ENCODE measurements at regions not wholly inside any gene's neighbourhood (a gene's known extent, or its start where the extent isn't known, plus 50 kb on each side); places are given as distances from the start of the nearest gene placed in this dataset.

DNA sequence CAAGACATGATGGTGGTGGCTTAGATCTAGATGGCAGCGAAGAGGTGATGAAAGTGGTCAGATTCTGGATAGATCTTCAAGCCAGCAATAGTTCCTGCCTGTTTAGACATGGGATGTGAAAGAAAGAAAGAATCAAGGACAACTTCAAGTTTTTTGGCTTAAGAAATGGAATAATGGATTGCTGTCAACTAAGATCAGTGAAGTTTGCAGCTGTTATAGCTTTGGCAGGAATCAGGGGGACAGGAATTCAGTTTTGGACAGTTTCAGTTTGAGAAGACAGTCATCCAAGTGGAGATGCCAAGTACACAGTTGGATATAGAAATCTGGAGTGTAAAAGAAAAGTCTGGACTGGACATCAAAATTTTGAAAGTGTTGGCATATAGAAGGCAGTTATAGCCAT, 283.7 kb upstream of the PKDCC start:
- Histone ChIP-seq H3K27me3 (ENCODE audit: insufficient read depth, low read depth, severe bottlenecking) (no peaks in the 10 kb centered on the region), H3K4me3 (ENCODE audit: low read depth, low read length) (no peak overlapping the region), H3K36me3 (no peaks in the 10 kb centered on the region), H3K9me3 (ENCODE audit: severe bottlenecking) (no peaks in the 10 kb centered on the region), H3K27ac (no peak overlapping the region)
- no peak for DNase-seq
- TF ChIP-seq, protein P1, sequence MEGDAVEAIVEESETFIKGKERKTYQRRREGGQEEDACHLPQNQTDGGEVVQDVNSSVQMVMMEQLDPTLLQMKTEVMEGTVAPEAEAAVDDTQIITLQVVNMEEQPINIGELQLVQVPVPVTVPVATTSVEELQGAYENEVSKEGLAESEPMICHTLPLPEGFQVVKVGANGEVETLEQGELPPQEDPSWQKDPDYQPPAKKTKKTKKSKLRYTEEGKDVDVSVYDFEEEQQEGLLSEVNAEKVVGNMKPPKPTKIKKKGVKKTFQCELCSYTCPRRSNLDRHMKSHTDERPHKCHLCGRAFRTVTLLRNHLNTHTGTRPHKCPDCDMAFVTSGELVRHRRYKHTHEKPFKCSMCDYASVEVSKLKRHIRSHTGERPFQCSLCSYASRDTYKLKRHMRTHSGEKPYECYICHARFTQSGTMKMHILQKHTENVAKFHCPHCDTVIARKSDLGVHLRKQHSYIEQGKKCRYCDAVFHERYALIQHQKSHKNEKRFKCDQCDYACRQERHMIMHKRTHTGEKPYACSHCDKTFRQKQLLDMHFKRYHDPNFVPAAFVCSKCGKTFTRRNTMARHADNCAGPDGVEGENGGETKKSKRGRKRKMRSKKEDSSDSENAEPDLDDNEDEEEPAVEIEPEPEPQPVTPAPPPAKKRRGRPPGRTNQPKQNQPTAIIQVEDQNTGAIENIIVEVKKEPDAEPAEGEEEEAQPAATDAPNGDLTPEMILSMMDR (IDR thresholded peaks at IDR 0.05; ENCODE audit: low read depth, low read length) = no peak

GRCh38 chr2:41764919-41765318, 282.9 kb upstream of the PKDCC start:
- Histone ChIP-seq H3K27me3 (ENCODE audit: insufficient read depth, low read depth, severe bottlenecking) (no peaks in the 10 kb centered on the region), H3K9me3 (ENCODE audit: severe bottlenecking) (no peaks in the 10 kb centered on the region), H3K36me3 (no peaks in the 10 kb centered on the region), H3K4me3 (ENCODE audit: low read depth, low read length) (no peak overlapping the region), H3K27ac (no peak overlapping the region)
- DNase-seq = no peak
- TF ChIP-seq, protein P1 (IDR thresholded peaks at IDR 0.05; ENCODE audit: low read depth, low read length) = peak; percentile 23; the same call in 1 of the 2 replicates

- DNase-seq = no peak
- H3K36me3 ChIP-seq = no peaks in the 10 kb centered on the region
- TF ChIP-seq, protein P1 (IDR thresholded peaks at IDR 0.05; ENCODE audit: low read depth, low read length) = no peak
- no peak overlapping the region for H3K27ac ChIP-seq
- no peaks in the 10 kb centered on the region for H3K27me3 ChIP-seq (ENCODE audit: insufficient read depth, low read depth, severe bottlenecking)
- H3K4me3 ChIP-seq (ENCODE audit: low read depth, low read length) = no peak overlapping the region
- no peaks in the 10 kb centered on the region for H3K9me3 ChIP-seq (ENCODE audit: severe bottlenecking)
Measured at GRCh38 chr2:41768310-41768709, 279.5 kb upstream of the PKDCC start.

DNA sequence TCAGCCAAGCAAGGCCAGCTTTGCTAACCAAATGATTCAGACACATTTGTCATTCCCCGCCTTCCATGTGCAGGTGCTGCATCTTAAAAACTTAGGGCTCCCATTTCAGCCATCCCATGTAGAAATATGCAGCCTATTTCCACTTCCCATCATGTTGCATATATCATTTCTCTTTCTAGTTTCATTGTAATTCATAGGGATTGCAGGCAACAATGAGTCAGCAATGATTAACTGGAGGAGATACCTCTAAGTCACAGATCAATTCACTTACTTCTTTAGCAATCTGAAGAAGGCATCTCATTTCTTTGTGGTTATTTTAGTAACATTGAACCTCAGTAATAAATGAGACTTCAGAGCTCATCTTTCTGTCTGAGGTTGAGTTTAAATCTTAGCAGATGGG, 276.1 kb upstream of the PKDCC start:
- Histone ChIP-seq H3K9me3 (ENCODE audit: severe bottlenecking) (no peaks in the 10 kb centered on the region), H3K4me3 (ENCODE audit: low read depth, low read length) (no peak overlapping the region)

GRCh38 chr2:41772697-41773096, 275.1 kb upstream of the PKDCC start:
- Histone ChIP-seq H3K9me3 (ENCODE audit: severe bottlenecking) (no peaks in the 10 kb centered on the region), H3K27ac (no peak overlapping the region), H3K36me3 (no peaks in the 10 kb centered on the region), H3K4me3 (ENCODE audit: low read depth, low read length) (no peak overlapping the region), H3K27me3 (ENCODE audit: insufficient read depth, low read depth, severe bottlenecking) (no peaks in the 10 kb centered on the region)
- no peak for DNase-seq
- TF ChIP-seq, protein P1 (IDR thresholded peaks at IDR 0.05; ENCODE audit: low read depth, low read length) = no peak

More for the DNA sequence above, 276.1 kb upstream of the PKDCC start:
- Histone ChIP-seq H3K27ac (no peak overlapping the region), H3K36me3 (no peaks in the 10 kb centered on the region), H3K27me3 (ENCODE audit: insufficient read depth, low read depth, severe bottlenecking) (no peaks in the 10 kb centered on the region)
- TF ChIP-seq, protein P1 (IDR thresholded peaks at IDR 0.05; ENCODE audit: low read depth, low read length) = no peak
- DNase-seq = no peak

DNA sequence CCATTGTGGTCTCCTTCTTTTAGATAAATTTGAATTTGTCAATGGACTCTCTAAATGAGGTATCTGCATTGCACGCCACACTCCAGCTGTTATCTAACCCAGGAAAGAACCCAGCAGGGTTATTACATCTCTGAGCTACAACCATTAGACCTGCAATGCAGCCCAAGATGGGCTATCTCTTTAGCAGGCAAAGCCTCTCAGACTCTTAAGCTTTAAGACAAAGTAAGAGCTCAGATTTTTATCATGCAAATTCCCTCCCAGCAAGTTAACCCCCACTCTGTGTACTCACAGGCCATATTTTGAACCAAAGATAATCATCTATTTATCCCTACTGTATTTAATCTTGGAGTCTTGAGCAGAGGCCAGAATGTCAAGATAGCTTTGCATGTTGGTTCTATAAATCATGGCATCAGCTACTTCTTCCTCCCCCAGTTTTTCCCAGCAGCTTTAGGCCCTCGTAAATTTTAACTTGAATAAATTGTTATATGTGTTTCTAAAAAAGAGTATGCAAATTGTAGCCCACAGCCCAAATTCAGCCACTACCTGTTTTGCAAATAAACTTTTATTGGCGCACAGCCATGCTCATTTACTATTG, 273.7 kb upstream of the PKDCC start:
- peak overlapping the region; percentile 24 for H3K27ac ChIP-seq
- DNase-seq = peak; percentile 71
- TF ChIP-seq, protein P1 (IDR thresholded peaks at IDR 0.05; ENCODE audit: low read depth, low read length) = no peak
- no peaks in the 10 kb centered on the region for H3K9me3 ChIP-seq (ENCODE audit: severe bottlenecking)
- no peaks in the 10 kb centered on the region for H3K27me3 ChIP-seq (ENCODE audit: insufficient read depth, low read depth, severe bottlenecking)
- H3K36me3 ChIP-seq = no peaks in the 10 kb centered on the region
- H3K4me3 ChIP-seq (ENCODE audit: low read depth, low read length) = peak overlapping the region; percentile 5
